Fibroblast of villous mesenchyme (primary cell): ENCODE measurements at regions not wholly inside any gene's neighbourhood (a gene's known extent, or its start where the extent isn't known, plus 50 kb on each side); places are given as distances from the start of the nearest gene placed in this dataset.
A peak's percentile ranks its signal among the peaks of the same experiment; 100 is the strongest.

Experiments used
- DNase-seq: peaks from one replicate; pipeline ENCODE4 v3.0.0-alpha.2; 2010; ENCODE audit warnings: low read depth
- H3K4me3 ChIP-seq: 2 replicates; pipeline ENCODE4 v1.5.1; 2011; ENCODE audit warnings: low read depth, mild to moderate bottlenecking, low read length
- CTCF ChIP-seq: IDR thresholded peaks from 2 replicates; pipeline ENCODE4 v1.5.1; 2012; ENCODE audit warnings: low read depth, mild to moderate bottlenecking, low read length; ENCODE audit not compliant: insufficient read depth

GRCh38 chr7:131649003-131649541 is 92.6 kb upstream of the PODXL start:
- peak; percentile 42 for DNase-seq
- TF ChIP-seq CTCF, result no peak

GRCh38 chr7:131648491-131648890 is 92.1 kb upstream of the PODXL start:
- TF ChIP-seq CTCF, result no peak
- DNase-seq, result peak; percentile 48
- H3K4me3 ChIP-seq, result no peak overlapping the region

More at GRCh38 chr7:131649003-131649541, 92.6 kb upstream of the PODXL start:
- no peak overlapping the region for H3K4me3 ChIP-seq

- no peak overlapping the region for H3K4me3 ChIP-seq
- no peak for DNase-seq
- no peak for TF ChIP-seq CTCF
Measured at GRCh38 chr7:131646203-131646602, 89.8 kb upstream of the PODXL start.

- no peak for TF ChIP-seq CTCF
- no peak overlapping the region for H3K4me3 ChIP-seq
- DNase-seq, result no peak
Measured at GRCh38 chr7:131642429-131642828, 86.0 kb upstream of the PODXL start.

GRCh38 chr7:131640686-131641085 is 84.3 kb upstream of the PODXL start:
- no peak overlapping the region for H3K4me3 ChIP-seq
- peak; percentile 44 for DNase-seq
- TF ChIP-seq CTCF, result no peak

- no peak for DNase-seq
- no peak overlapping the region for H3K4me3 ChIP-seq
- no peak for TF ChIP-seq CTCF
Measured at GRCh38 chr7:131638641-131639430, 82.4 kb upstream of the PODXL start.
